ENCODE measurements at regions not wholly inside any gene's neighbourhood (a gene's known extent, or its start where the extent isn't known, plus 50 kb on each side); places are given as distances from the start of the nearest gene placed in this dataset.

- H3K27ac ChIP-seq (ENCODE audit: control insufficient read depth, insufficient read depth, low read length): no peak overlapping the region
These were observed 97.8 kb downstream of the SNX18 start for GRCh38 chr5:54615381-54615780.

GRCh38 chr5:54612711-54613110 lies 95.2 kb downstream of the SNX18 start:
- FAIRE-seq: no peak
- Histone ChIP-seq H3K27ac (ENCODE audit: control insufficient read depth, insufficient read depth, low read length) (no peak overlapping the region), H3K9me1 (ENCODE audit: control insufficient read depth, extremely low read depth, insufficient read depth, low read length) (no peaks in the 10 kb centered on the region), H3K4me2 (ENCODE audit: control insufficient read depth, extremely low read depth, insufficient read depth, low read depth, low read length) (no peak overlapping the region), H3K4me1 (ENCODE audit: control insufficient read depth, extremely low read depth, insufficient read depth, low read length) (no peaks in the 10 kb centered on the region), H3K4me3 (ENCODE audit: control insufficient read depth in 2 of 3, extremely low read depth in 1 of 3, insufficient read depth in 2 of 3, low read depth in 1 of 3, low read length in 3 of 3) (no peak overlapping the region), H3K36me3 (ENCODE audit: control insufficient read depth in 2 of 2, extremely low read depth in 1 of 2, insufficient read depth in 2 of 2, low read length in 2 of 2) (no peaks in the 10 kb centered on the region), H3K27me3 (ENCODE audit: control insufficient read depth, extremely low read depth, insufficient read depth, low read length) (no peaks in the 10 kb centered on the region), H4K20me1 (ENCODE audit: control insufficient read depth, extremely low read depth, insufficient read depth, low read length) (no peaks in the 10 kb centered on the region), H3K79me2 (ENCODE audit: control insufficient read depth, insufficient read depth, low read length) (no peaks in the 10 kb centered on the region), H2AFZ (ENCODE audit: control insufficient read depth, low read length) (no peak overlapping the region), H3K9me3 (ENCODE audit: control insufficient read depth, low read depth, low read length) (peaks cover 3% of the 10 kb centered on the region), H3K9ac (ENCODE audit: control insufficient read depth, extremely low read depth, insufficient read depth, low read length) (no peak overlapping the region)
- TF ChIP-seq CTCF (optimal IDR thresholded peaks at IDR 0.05 in 1 of 3, IDR thresholded peaks at IDR 0.05 in 1 of 3, conservative IDR thresholded peaks at IDR 0.05 in 1 of 3; ENCODE audit: extremely low read depth in 1 of 3, insufficient read depth in 2 of 3, low read length in 3 of 3): no peak
- no peak for TF ChIP-seq EZH2 (IDR thresholded peaks at IDR 0.05; ENCODE audit: low read length)
- DNase-seq (ENCODE audit: low read depth, low spot score): no peak
- dilution Hi-C loops (cut with MboI; ENCODE audit: extremely low pct_ligation_motif_present, low sequenced_read_pairs): no loop called here

More at GRCh38 chr5:54615381-54615780, 97.8 kb downstream of the SNX18 start:
- no peak for FAIRE-seq
- TF ChIP-seq CTCF (optimal IDR thresholded peaks at IDR 0.05 in 1 of 3, IDR thresholded peaks at IDR 0.05 in 1 of 3, conservative IDR thresholded peaks at IDR 0.05 in 1 of 3; ENCODE audit: extremely low read depth in 1 of 3, insufficient read depth in 2 of 3, low read length in 3 of 3): no peak
- no peak overlapping the region for H3K4me2 ChIP-seq (ENCODE audit: control insufficient read depth, extremely low read depth, insufficient read depth, low read depth, low read length)
- no peak for DNase-seq (ENCODE audit: low read depth, low spot score)
- no peak overlapping the region for H3K9ac ChIP-seq (ENCODE audit: control insufficient read depth, extremely low read depth, insufficient read depth, low read length)
- H3K9me1 ChIP-seq (ENCODE audit: control insufficient read depth, extremely low read depth, insufficient read depth, low read length): no peaks in the 10 kb centered on the region
- no peaks in the 10 kb centered on the region for H3K27me3 ChIP-seq (ENCODE audit: control insufficient read depth, extremely low read depth, insufficient read depth, low read length)
- H4K20me1 ChIP-seq (ENCODE audit: control insufficient read depth, extremely low read depth, insufficient read depth, low read length): no peaks in the 10 kb centered on the region
- H3K4me1 ChIP-seq (ENCODE audit: control insufficient read depth, extremely low read depth, insufficient read depth, low read length): no peaks in the 10 kb centered on the region
- dilution Hi-C loops (cut with MboI; ENCODE audit: extremely low pct_ligation_motif_present, low sequenced_read_pairs): no loop called here
- no peaks in the 10 kb centered on the region for H3K9me3 ChIP-seq (ENCODE audit: control insufficient read depth, low read depth, low read length)
- no peaks in the 10 kb centered on the region for H3K79me2 ChIP-seq (ENCODE audit: control insufficient read depth, insufficient read depth, low read length)
- H3K4me3 ChIP-seq (ENCODE audit: control insufficient read depth in 2 of 3, extremely low read depth in 1 of 3, insufficient read depth in 2 of 3, low read depth in 1 of 3, low read length in 3 of 3): no peak overlapping the region
- no peaks in the 10 kb centered on the region for H3K36me3 ChIP-seq (ENCODE audit: control insufficient read depth in 2 of 2, extremely low read depth in 1 of 2, insufficient read depth in 2 of 2, low read length in 2 of 2)
- no peak overlapping the region for H2AFZ ChIP-seq (ENCODE audit: control insufficient read depth, low read length)

Data from keratinocyte (primary cell).